ENCODE measurements at regions not wholly inside any gene's neighbourhood (a gene's known extent, or its start where the extent isn't known, plus 50 kb on each side); places are given as distances from the start of the nearest gene placed in this dataset.

DNA sequence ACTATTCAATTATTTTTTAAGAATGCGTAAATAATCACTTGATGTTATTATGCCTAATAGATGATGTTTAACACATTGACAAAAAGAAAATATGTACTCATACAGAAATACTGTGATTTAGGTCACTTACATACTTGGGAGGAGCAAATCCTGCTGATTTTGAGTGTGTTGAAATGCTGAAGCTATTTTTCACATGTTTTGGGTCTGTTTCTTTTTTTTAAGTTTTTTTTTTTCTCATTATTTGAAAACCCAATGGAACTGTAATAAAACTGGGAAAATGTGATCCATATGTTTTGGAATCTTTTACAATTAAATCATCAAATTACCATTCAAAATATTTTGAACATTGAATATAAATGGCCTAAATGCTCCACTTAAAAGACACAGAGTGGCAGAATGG, 366.2 kb upstream of the ADAMTS5 start:
- TF ChIP-seq, protein P1, sequence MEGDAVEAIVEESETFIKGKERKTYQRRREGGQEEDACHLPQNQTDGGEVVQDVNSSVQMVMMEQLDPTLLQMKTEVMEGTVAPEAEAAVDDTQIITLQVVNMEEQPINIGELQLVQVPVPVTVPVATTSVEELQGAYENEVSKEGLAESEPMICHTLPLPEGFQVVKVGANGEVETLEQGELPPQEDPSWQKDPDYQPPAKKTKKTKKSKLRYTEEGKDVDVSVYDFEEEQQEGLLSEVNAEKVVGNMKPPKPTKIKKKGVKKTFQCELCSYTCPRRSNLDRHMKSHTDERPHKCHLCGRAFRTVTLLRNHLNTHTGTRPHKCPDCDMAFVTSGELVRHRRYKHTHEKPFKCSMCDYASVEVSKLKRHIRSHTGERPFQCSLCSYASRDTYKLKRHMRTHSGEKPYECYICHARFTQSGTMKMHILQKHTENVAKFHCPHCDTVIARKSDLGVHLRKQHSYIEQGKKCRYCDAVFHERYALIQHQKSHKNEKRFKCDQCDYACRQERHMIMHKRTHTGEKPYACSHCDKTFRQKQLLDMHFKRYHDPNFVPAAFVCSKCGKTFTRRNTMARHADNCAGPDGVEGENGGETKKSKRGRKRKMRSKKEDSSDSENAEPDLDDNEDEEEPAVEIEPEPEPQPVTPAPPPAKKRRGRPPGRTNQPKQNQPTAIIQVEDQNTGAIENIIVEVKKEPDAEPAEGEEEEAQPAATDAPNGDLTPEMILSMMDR (IDR thresholded peaks at IDR 0.05): no peak
- no peak for TF ChIP-seq POLR2A (IDR thresholded peaks at IDR 0.05)
